ENCODE measurements at regions not wholly inside any gene's neighbourhood (a gene's known extent, or its start where the extent isn't known, plus 50 kb on each side); places are given as distances from the start of the nearest gene placed in this dataset.
"Not testable (repeated sequence)": the region's sequence is repeated elsewhere in the genome, so short reads cannot be mapped to it uniquely, and the experiment has no call there.

DNA sequence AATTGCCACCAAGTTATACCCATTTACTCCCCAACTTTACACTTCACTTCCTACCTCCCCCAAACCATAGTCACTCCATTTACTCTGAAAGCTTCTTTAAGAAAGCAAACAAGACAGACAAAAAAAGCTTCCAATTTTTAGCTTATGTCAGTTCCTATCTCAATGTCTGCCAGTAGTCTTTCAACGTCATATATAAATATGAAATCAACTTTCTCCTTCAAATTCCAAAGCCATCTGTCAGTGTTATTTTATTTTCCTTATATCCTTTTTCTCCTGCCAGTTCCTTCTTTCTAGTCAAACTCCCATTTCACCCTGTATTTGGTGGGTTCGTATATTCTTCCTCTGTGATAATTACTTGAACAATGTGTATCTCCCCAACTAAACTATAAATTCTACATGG, 85.8 kb upstream of the CMC1 start:
- no peak for DNase-seq (ENCODE audit: unreplicated experiment)
- peaks cover 5% of the 10 kb centered on the region for H3K4me1 Mint-ChIP-seq (ENCODE audit: insufficient read depth, unreplicated experiment)
- no TSS peak for BruUV-seq (replicated peaks)
- intact Hi-C loops (cut with micrococcal nuclease) = no loop called here
- peaks cover 15% of the 10 kb centered on the region for H3K9me3 Mint-ChIP-seq (ENCODE audit: unreplicated experiment)
- TF ChIP-seq, protein P1, sequence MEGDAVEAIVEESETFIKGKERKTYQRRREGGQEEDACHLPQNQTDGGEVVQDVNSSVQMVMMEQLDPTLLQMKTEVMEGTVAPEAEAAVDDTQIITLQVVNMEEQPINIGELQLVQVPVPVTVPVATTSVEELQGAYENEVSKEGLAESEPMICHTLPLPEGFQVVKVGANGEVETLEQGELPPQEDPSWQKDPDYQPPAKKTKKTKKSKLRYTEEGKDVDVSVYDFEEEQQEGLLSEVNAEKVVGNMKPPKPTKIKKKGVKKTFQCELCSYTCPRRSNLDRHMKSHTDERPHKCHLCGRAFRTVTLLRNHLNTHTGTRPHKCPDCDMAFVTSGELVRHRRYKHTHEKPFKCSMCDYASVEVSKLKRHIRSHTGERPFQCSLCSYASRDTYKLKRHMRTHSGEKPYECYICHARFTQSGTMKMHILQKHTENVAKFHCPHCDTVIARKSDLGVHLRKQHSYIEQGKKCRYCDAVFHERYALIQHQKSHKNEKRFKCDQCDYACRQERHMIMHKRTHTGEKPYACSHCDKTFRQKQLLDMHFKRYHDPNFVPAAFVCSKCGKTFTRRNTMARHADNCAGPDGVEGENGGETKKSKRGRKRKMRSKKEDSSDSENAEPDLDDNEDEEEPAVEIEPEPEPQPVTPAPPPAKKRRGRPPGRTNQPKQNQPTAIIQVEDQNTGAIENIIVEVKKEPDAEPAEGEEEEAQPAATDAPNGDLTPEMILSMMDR (IDR thresholded peaks at IDR 0.05; ENCODE audit: unreplicated experiment) = no peak
- H3K27ac Mint-ChIP-seq (ENCODE audit: low read depth, unreplicated experiment) = no peak overlapping the region
- H3K36me3 Mint-ChIP-seq (ENCODE audit: insufficient read depth, unreplicated experiment) = no peaks in the 10 kb centered on the region
- ChIA-PET CTCF (no interaction called here), POLR2A (no interaction called here)
- H3K4me3 Mint-ChIP-seq (ENCODE audit: unreplicated experiment) = no peak overlapping the region
- H3K27me3 Mint-ChIP-seq (ENCODE audit: insufficient read depth, unreplicated experiment) = no peaks in the 10 kb centered on the region

DNA sequence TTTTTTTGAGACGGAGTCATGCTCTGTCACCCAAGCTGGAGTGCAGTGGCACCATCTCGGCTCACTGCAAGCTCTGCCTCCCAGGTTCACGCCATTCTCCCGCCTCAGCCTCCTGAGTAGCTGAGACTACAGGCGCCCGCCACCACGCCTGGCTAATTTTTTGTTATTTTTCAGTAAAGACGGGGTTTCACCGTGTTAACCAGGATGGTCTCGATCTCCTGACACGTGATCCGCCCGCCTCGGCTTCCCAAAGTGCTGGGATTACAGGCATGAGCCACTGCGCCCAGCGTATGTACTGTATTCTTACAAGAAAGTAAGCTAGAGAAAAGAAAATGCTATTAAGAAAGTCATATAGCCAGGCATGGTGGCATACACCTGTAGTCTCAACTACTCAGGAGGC, 84.8 kb upstream of the CMC1 start:
- BruUV-seq (replicated peaks); H3K4me1 Mint-ChIP-seq (ENCODE audit: insufficient read depth, unreplicated experiment); intact Hi-C loops (cut with micrococcal nuclease); DNase-seq (ENCODE audit: unreplicated experiment); H3K36me3 Mint-ChIP-seq (ENCODE audit: insufficient read depth, unreplicated experiment); POLR2A ChIA-PET; H3K4me3 Mint-ChIP-seq (ENCODE audit: unreplicated experiment); H3K27me3 Mint-ChIP-seq (ENCODE audit: insufficient read depth, unreplicated experiment); H3K27ac Mint-ChIP-seq (ENCODE audit: low read depth, unreplicated experiment): not testable (repeated sequence)
- H3K9me3 Mint-ChIP-seq (ENCODE audit: unreplicated experiment) = peaks cover 15% of the 10 kb centered on the region
- CTCF ChIA-PET = interaction anchor here (0.6 kb wide), 2 partner anchors 88 to 260 kb away, joined by 3 to 7 read pairs; no protein-coding TSS in a partner anchor

DNA sequence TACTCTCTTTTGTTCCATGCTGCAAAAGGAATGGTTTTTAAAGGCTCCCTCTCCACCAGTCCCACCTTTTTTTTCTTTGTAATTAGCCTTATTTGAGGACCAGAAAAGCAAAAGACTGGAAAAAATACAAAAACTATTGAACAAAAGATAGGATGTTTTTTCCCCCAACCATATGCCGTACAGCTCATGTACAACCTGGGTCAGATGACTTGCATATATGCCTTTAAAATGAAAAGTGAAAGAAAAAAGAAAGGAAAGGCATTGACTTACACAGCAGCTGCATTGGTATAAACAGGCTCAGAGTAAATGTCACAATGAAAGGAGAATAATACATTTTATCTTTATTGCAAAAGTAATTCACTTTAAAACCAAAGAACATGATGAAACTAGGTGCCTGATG, 69.5 kb upstream of the CMC1 start:
- ChIA-PET CTCF (interaction anchor here (0.6 to 0.7 kb wide), 2 partner anchors 23 to 460 kb away, joined by 3 to 7 read pairs; no protein-coding TSS in a partner anchor), POLR2A (interaction anchor here (0.7 to 0.9 kb wide), 2 partner anchors 9 to 71 kb away, joined by 4 read pairs; no protein-coding TSS in a partner anchor)
- H3K4me3 Mint-ChIP-seq (ENCODE audit: unreplicated experiment) = no peak overlapping the region
- H3K27ac Mint-ChIP-seq (ENCODE audit: low read depth, unreplicated experiment) = no peak overlapping the region
- H3K4me1 Mint-ChIP-seq (ENCODE audit: insufficient read depth, unreplicated experiment) = no peaks in the 10 kb centered on the region
- no peaks in the 10 kb centered on the region for H3K9me3 Mint-ChIP-seq (ENCODE audit: unreplicated experiment)
- no peak for DNase-seq (ENCODE audit: unreplicated experiment)
- H3K36me3 Mint-ChIP-seq (ENCODE audit: insufficient read depth, unreplicated experiment) = no peaks in the 10 kb centered on the region
- TF ChIP-seq, protein P1 (IDR thresholded peaks at IDR 0.05; ENCODE audit: unreplicated experiment) = no peak
- no TSS peak for BruUV-seq (replicated peaks)
- H3K27me3 Mint-ChIP-seq (ENCODE audit: insufficient read depth, unreplicated experiment) = no peaks in the 10 kb centered on the region
- intact Hi-C loops (cut with micrococcal nuclease) = no loop called here

DNA sequence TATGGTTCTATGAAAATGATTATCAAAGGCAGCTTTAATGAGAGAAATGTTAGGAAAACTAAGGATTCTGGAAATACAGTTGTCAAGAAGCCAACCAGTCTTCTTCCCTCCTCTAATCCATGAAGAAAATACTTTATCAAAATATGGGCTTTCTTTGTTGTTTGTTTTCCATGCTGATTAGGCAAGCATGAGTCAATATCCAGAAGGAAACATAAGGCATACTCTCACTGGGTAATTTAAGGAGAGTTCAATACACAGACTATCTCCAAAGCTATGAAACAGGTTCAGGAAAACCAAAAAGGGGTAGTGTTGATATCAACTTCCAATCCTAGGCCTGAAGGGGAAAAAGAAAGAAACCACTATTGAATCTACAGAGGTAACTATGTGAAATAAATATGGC, 68.7 kb upstream of the CMC1 start:
- Mint-ChIP-seq H3K36me3 (ENCODE audit: insufficient read depth, unreplicated experiment) (no peaks in the 10 kb centered on the region), H3K9me3 (ENCODE audit: unreplicated experiment) (no peaks in the 10 kb centered on the region), H3K27me3 (ENCODE audit: insufficient read depth, unreplicated experiment) (no peaks in the 10 kb centered on the region), H3K4me1 (ENCODE audit: insufficient read depth, unreplicated experiment) (no peaks in the 10 kb centered on the region), H3K27ac (ENCODE audit: low read depth, unreplicated experiment) (peak overlapping the region; percentile 14), H3K4me3 (ENCODE audit: unreplicated experiment) (no peak overlapping the region)
- POLR2A ChIA-PET = interaction anchor here (0.7 kb wide), 1 partner anchor 70 kb away, joined by 4 read pairs; no protein-coding TSS in a partner anchor
- intact Hi-C loops (cut with micrococcal nuclease) = no loop called here
- no peak for DNase-seq (ENCODE audit: unreplicated experiment)
- no TSS peak for BruUV-seq (replicated peaks)
- TF ChIP-seq, protein P1 (IDR thresholded peaks at IDR 0.05; ENCODE audit: unreplicated experiment) = no peak
- CTCF ChIA-PET = interaction anchor here (0.7 kb wide), 1 partner anchor 22 kb away, joined by 3 read pairs; no protein-coding TSS in a partner anchor

DNA sequence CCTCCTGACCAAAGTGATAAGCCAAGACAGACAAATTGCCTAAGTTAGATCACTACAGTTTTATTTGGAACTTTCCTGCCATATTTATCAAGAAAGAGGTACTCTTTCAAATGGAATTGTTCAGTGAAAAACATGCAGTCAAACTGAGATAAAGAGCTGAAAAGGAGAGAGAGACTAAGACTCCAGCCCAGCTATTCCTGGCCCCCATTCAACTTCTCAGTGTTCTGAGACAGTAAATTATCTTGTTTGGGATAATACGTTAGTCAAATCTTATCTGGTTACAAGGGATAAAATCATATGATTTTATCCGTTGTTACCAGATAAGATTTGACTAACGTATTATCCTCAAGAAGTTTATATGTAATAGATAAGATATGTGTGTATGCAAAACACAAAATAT, 67.6 kb upstream of the CMC1 start:
- Mint-ChIP-seq H3K36me3 (ENCODE audit: insufficient read depth, unreplicated experiment) (no peaks in the 10 kb centered on the region), H3K27me3 (ENCODE audit: insufficient read depth, unreplicated experiment) (no peaks in the 10 kb centered on the region), H3K4me1 (ENCODE audit: insufficient read depth, unreplicated experiment) (no peaks in the 10 kb centered on the region), H3K9me3 (ENCODE audit: unreplicated experiment) (no peaks in the 10 kb centered on the region), H3K27ac (ENCODE audit: low read depth, unreplicated experiment) (no peak overlapping the region), H3K4me3 (ENCODE audit: unreplicated experiment) (no peak overlapping the region)
- no peak for DNase-seq (ENCODE audit: unreplicated experiment)
- CTCF ChIA-PET = interaction anchor here (0.6 to 0.9 kb wide), 2 partner anchors 30 to 344 kb away, joined by 3 to 5 read pairs; no protein-coding TSS in a partner anchor
- BruUV-seq (replicated peaks) = no TSS peak
- intact Hi-C loops (cut with micrococcal nuclease) = no loop called here
- POLR2A ChIA-PET = no interaction called here
- TF ChIP-seq, protein P1 (IDR thresholded peaks at IDR 0.05; ENCODE audit: unreplicated experiment) = no peak
